ENCODE measurements at regions not wholly inside any gene's neighbourhood (a gene's known extent, or its start where the extent isn't known, plus 50 kb on each side); places are given as distances from the start of the nearest gene placed in this dataset.

DNA sequence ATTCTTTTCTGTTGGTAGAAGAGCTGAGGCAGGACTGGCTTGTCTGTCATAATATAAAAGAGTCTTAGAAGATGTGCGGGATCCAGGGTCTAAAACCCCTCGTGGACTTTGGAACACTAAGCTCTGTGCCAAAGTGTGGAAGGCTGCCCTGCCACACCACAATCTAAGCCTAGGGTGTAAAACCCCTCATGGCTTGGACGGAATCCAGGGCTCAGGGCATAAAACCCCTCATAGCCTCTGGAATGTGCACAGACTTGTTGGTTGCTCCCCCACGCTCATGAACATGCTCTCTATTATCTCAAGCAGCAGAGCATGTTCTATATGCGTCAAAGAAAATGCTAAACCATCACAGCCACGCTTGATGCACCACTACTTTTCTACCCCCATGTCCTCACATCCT, 483.6 kb downstream of the GABRG1 start:
- H3K4me3 ChIP-seq (ENCODE audit: low read depth, low read length): no peak overlapping the region
- DNase-seq (ENCODE audit: low read depth): no peak
- TF ChIP-seq, protein P1, sequence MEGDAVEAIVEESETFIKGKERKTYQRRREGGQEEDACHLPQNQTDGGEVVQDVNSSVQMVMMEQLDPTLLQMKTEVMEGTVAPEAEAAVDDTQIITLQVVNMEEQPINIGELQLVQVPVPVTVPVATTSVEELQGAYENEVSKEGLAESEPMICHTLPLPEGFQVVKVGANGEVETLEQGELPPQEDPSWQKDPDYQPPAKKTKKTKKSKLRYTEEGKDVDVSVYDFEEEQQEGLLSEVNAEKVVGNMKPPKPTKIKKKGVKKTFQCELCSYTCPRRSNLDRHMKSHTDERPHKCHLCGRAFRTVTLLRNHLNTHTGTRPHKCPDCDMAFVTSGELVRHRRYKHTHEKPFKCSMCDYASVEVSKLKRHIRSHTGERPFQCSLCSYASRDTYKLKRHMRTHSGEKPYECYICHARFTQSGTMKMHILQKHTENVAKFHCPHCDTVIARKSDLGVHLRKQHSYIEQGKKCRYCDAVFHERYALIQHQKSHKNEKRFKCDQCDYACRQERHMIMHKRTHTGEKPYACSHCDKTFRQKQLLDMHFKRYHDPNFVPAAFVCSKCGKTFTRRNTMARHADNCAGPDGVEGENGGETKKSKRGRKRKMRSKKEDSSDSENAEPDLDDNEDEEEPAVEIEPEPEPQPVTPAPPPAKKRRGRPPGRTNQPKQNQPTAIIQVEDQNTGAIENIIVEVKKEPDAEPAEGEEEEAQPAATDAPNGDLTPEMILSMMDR (IDR thresholded peaks at IDR 0.05; ENCODE audit: insufficient read depth, low read depth, low read length, missing control alignments): no peak

GRCh38 chr4:45638641-45639040, 485.2 kb downstream of the GABRG1 start:
- DNase-seq (ENCODE audit: low read depth): no peak
- TF ChIP-seq, protein P1 (IDR thresholded peaks at IDR 0.05; ENCODE audit: insufficient read depth, low read depth, low read length, missing control alignments): no peak
- H3K4me3 ChIP-seq (ENCODE audit: low read depth, low read length): no peak overlapping the region

DNA sequence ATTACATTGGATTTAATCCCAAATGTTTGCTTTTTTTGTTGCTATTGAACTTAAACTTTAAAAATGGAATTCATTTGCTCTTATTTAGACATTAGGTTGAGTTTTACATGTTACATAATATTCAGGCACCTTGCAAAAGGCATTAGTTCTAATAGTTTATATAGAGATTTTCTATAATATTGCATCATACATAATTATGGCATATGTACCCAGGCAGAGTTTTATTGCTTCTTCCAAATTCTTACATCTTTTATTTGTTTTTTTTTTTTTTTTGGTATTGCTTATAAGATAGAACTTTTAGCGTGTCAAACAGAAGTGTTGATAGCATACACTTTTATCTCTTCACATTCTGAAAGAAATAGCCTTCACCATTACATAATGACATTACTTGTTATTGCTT, 487.7 kb downstream of the GABRG1 start:
- TF ChIP-seq, protein P1 (IDR thresholded peaks at IDR 0.05; ENCODE audit: insufficient read depth, low read depth, low read length, missing control alignments): no peak
- H3K4me3 ChIP-seq (ENCODE audit: low read depth, low read length): no peak overlapping the region
- DNase-seq (ENCODE audit: low read depth): no peak

DNA sequence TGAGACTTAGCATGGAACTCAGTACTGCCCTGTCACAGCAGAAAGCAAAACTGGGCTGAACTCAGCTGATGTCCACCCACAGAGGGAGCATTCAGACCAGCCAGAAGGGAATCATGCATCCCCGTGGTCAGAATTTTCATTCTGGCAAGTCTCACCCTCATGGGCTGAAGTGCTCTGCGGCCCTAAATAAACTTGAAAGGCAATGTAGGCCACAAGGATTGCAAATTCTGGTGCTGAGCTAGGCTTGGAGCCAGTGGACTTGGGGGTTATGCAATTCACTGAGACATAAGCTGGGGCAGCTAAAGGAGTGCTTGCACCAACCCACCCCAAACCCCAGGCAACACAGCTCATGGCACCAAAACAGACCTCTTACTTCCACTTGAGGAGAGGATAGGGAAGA, 494.1 kb downstream of the GABRG1 start:
- TF ChIP-seq, protein P1 (IDR thresholded peaks at IDR 0.05; ENCODE audit: insufficient read depth, low read depth, low read length, missing control alignments): no peak
- H3K4me3 ChIP-seq (ENCODE audit: low read depth, low read length): no peak overlapping the region
- no peak for DNase-seq (ENCODE audit: low read depth)

GRCh38 chr4:45621971-45622370, 501.9 kb downstream of the GABRG1 start:
- no peak for DNase-seq (ENCODE audit: low read depth)
- TF ChIP-seq, protein P1 (IDR thresholded peaks at IDR 0.05; ENCODE audit: insufficient read depth, low read depth, low read length, missing control alignments): no peak
- no peak overlapping the region for H3K4me3 ChIP-seq (ENCODE audit: low read depth, low read length)

GRCh38 chr4:45620808-45621207, 503.0 kb downstream of the GABRG1 start:
- H3K4me3 ChIP-seq (ENCODE audit: low read depth, low read length): no peak overlapping the region
- DNase-seq (ENCODE audit: low read depth): no peak
- TF ChIP-seq, protein P1 (IDR thresholded peaks at IDR 0.05; ENCODE audit: insufficient read depth, low read depth, low read length, missing control alignments): no peak

DNA sequence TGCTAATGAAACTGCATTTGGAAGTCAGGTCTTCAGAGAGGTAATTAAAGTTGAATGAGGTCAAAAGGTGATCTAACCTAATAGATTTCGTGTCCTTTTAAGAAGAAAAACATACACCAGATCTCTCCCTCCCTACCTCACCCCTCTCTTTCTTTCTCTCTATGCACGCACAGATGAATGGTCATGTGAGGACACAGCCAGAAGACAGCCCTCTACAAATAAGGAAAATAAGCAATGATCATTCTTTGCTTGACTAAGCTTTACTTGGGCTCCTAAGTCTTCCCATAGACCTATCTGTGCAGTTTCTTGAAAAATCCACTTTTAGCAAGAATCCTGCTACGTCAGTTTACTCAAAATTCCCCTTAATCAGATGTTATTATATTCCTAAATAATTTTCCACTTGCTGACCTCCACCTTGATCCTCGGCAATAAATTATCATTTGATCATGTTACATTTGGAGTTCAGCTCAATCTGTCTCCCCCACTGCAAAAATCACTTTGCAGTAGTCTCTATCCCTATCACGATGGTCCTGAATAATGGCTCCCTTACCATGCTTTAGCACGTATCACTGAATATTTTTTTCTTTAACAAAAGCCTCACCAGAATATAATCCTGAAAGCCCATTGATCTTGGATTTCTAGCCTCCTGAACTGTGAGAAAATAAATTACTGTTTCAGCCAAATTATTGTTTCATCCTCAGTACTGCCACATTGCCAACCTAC, 527.3 kb downstream of the GABRG1 start:
- no peak overlapping the region for H3K4me3 ChIP-seq (ENCODE audit: low read depth, low read length)
- no peak for DNase-seq (ENCODE audit: low read depth)
- TF ChIP-seq, protein P1 (IDR thresholded peaks at IDR 0.05; ENCODE audit: insufficient read depth, low read depth, low read length, missing control alignments): no peak

All from GM12865 (cell line).